Caco-2 (cell line): ENCODE measurements at regions not wholly inside any gene's neighbourhood (a gene's known extent, or its start where the extent isn't known, plus 50 kb on each side); places are given as distances from the start of the nearest gene placed in this dataset.

Experiments
- BruUV-seq: library from RNA; stranded (reverse); fragments of 400-500 nt; replicated peaks from 2 replicates; lab custom pipeline; 2021; lab: Mats Ljungman, UMichigan
- CTCF ChIA-PET: fragments of 300-600 bp; sonication (Branson Sonifier 250); formaldehyde crosslinking; loops from one replicate; lab custom pipeline; 2022; ENCODE audit warnings: antibody characterized with exemption; lab: Charles Lee
- POLR2A ChIA-PET: fragments of 300-600 bp; sonication (Branson Sonifier 250); formaldehyde crosslinking; loops from one replicate; lab custom pipeline; 2022; ENCODE audit warnings: antibody characterized with exemption; lab: Charles Lee
- DNase-seq, 2 experiments: peaks; one replicate each; pipeline versions ENCODE4 v3.0.0 to v3.0.0-alpha.2; 2020 to 2022
- H3K27me3 ChIP-seq: replicated peaks from 2 replicates; pipeline ENCODE4 v1.6.0; 2011; ENCODE audit warnings: low read length; ENCODE audit not compliant: control insufficient read depth, insufficient read depth
- H3K36me3 ChIP-seq: 2 replicates; pipeline ENCODE4 v1.5.1; 2011; ENCODE audit warnings: low read length; ENCODE audit not compliant: control insufficient read depth, insufficient read depth
- H3K4me1 ChIP-seq: fragments of 250-450 bp; sonication (Bioruptor Pico); 2 replicates; pipeline ENCODE4 v1.5.1; 2020; ENCODE audit warnings: mild to moderate bottlenecking
- H3K4me3 ChIP-seq: 2 replicates; pipeline ENCODE4 v1.5.1; 2011; ENCODE audit warnings: low read depth, mild to moderate bottlenecking, control low read depth, low read length
- H3K9me3 ChIP-seq: fragments of 250-450 bp; sonication (Bioruptor Pico); 2 replicates; pipeline ENCODE4 v1.5.1; 2020; ENCODE audit warnings: mild to moderate bottlenecking, moderate library complexity
- H3K27ac Mint-ChIP-seq: one replicate; pipeline ENCODE4 v1.8.0; 2022; ENCODE audit warnings: mixed read lengths; ENCODE audit not compliant: unreplicated experiment
- H3K27me3 Mint-ChIP-seq: one replicate; pipeline ENCODE4 v1.8.0; 2022; ENCODE audit warnings: mixed read lengths; ENCODE audit not compliant: insufficient read depth, unreplicated experiment
- H3K36me3 Mint-ChIP-seq: one replicate; pipeline ENCODE4 v1.8.0; 2022; ENCODE audit warnings: mild to moderate bottlenecking, mixed read lengths; ENCODE audit not compliant: insufficient read depth, unreplicated experiment
- H3K4me1 Mint-ChIP-seq: one replicate; pipeline ENCODE4 v1.8.0; 2022; ENCODE audit warnings: low read depth, mixed read lengths; ENCODE audit not compliant: unreplicated experiment
- H3K4me3 Mint-ChIP-seq: one replicate; pipeline ENCODE4 v1.8.0; 2022; ENCODE audit warnings: mild to moderate bottlenecking, moderate library complexity, mixed read lengths; ENCODE audit not compliant: unreplicated experiment
- H3K9me3 Mint-ChIP-seq: one replicate; pipeline ENCODE4 v1.8.0; 2022; ENCODE audit warnings: mixed read lengths; ENCODE audit not compliant: unreplicated experiment
- CTCF ChIP-seq, 2 experiments: fragments of 200-600 bp in 1 of 2; IDR thresholded peaks; 1 replicate in 1 of 2; 2 replicates in 1 of 2; pipeline versions ENCODE4 v1.5.1 to v1.8.0; 2011 to 2022; ENCODE audit warnings: antibody characterized with exemption in 1 of 2, control low read depth in 1 of 2, inconsistent platforms in 1 of 2, low read depth in 1 of 2, low read length in 1 of 2, mild to moderate bottlenecking in 1 of 2, moderate library complexity in 1 of 2; ENCODE audit not compliant: insufficient read depth in 1 of 2, severe bottlenecking in 1 of 2, unreplicated experiment in 1 of 2
- intact Hi-C: fragments of 100-400 bp; cut with micrococcal nuclease; formaldehyde crosslinking; loops from one replicate; pipeline ENCODE4 v1.10.0; 2022; ENCODE audit not compliant: unreplicated experiment

DNA sequence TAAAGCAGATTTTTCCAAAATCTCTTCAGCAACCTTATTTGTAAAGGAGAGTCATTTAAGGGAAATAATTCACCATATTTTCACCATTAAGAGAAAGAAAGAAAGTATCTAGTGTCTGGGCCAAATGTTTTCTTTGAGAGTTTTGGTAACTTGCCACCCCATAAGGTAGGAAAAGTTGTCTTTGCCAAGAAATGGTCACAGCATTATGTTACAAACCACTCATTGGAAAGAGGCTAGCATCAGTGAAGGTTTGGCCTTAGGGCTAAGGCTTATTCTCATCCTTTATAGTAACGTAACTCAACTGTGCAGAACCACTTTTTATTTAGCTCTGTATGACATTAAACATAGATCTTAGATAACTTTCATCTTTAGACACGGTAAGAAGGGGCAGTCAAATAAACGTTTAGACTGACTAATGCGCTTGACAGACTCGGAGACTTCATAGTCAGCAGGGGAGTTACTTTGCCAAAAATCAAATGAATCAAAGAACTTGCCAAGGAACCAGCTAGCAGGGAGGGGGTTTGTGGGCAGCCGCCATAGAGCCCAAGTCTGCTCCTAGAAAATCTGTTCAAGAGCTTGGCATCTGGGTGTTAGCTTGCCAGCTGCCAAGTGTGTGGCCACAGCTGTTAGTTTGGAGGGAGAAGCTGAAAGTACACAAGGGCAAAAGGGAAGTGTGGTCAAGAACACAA, 182.8 kb upstream of the GRID2 start:
- intact Hi-C loops, result no loop called here
- TF ChIP-seq CTCF (IDR thresholded peaks at IDR 0.05; ENCODE audit: insufficient read depth in 1 of 2, low read depth in 1 of 2, low read length in 1 of 2, severe bottlenecking in 1 of 2, unreplicated experiment in 1 of 2), result no peak
- Mint-ChIP-seq H3K27ac (no peak overlapping the region), H3K36me3 (no peaks in the 10 kb centered on the region), H3K9me3 (no peaks in the 10 kb centered on the region), H3K4me3 (no peak overlapping the region), H3K4me1 (no peaks in the 10 kb centered on the region), H3K27me3 (no peaks in the 10 kb centered on the region)
- Histone ChIP-seq H3K4me1 (no peaks in the 10 kb centered on the region), H3K27me3 (no peaks in the 10 kb centered on the region), H3K36me3 (no peaks in the 10 kb centered on the region), H3K9me3 (no peaks in the 10 kb centered on the region), H3K4me3 (no peak overlapping the region)
- POLR2A ChIA-PET, result no interaction called here
- CTCF ChIA-PET, result no interaction called here
- DNase-seq, result no peak
- no TSS peak for BruUV-seq

GRCh38 chr4:92122911-92123310, 180.9 kb upstream of the GRID2 start:
- Mint-ChIP-seq H3K4me3 (no peak overlapping the region), H3K9me3 (no peaks in the 10 kb centered on the region), H3K27ac (no peak overlapping the region), H3K4me1 (no peaks in the 10 kb centered on the region), H3K27me3 (no peaks in the 10 kb centered on the region), H3K36me3 (no peaks in the 10 kb centered on the region)
- Histone ChIP-seq H3K4me3 (no peak overlapping the region), H3K4me1 (no peaks in the 10 kb centered on the region), H3K27me3 (no peaks in the 10 kb centered on the region), H3K9me3 (no peaks in the 10 kb centered on the region), H3K36me3 (no peaks in the 10 kb centered on the region)
- POLR2A ChIA-PET, result no interaction called here
- no peak for TF ChIP-seq CTCF (IDR thresholded peaks at IDR 0.05; ENCODE audit: insufficient read depth in 1 of 2, low read depth in 1 of 2, low read length in 1 of 2, severe bottlenecking in 1 of 2, unreplicated experiment in 1 of 2)
- DNase-seq, result no peak
- BruUV-seq, result no TSS peak
- CTCF ChIA-PET, result no interaction called here
- intact Hi-C loops, result no loop called here

GRCh38 chr4:92128676-92129075, 175.1 kb upstream of the GRID2 start:
- no peak overlapping the region for H3K4me3 ChIP-seq
- BruUV-seq, result no TSS peak
- POLR2A ChIA-PET, result no interaction called here
- H3K27ac Mint-ChIP-seq, result no peak overlapping the region
- no peaks in the 10 kb centered on the region for H3K36me3 Mint-ChIP-seq
- no peaks in the 10 kb centered on the region for H3K4me1 ChIP-seq
- no peak for TF ChIP-seq CTCF (IDR thresholded peaks at IDR 0.05; ENCODE audit: insufficient read depth in 1 of 2, low read depth in 1 of 2, low read length in 1 of 2, severe bottlenecking in 1 of 2, unreplicated experiment in 1 of 2)
- no peaks in the 10 kb centered on the region for H3K9me3 ChIP-seq
- intact Hi-C loops, result no loop called here
- no peaks in the 10 kb centered on the region for H3K36me3 ChIP-seq
- no peak for DNase-seq
- no peaks in the 10 kb centered on the region for H3K4me1 Mint-ChIP-seq
- peaks cover 31% of the 10 kb centered on the region for H3K9me3 Mint-ChIP-seq
- H3K27me3 ChIP-seq, result no peaks in the 10 kb centered on the region
- no peak overlapping the region for H3K4me3 Mint-ChIP-seq
- CTCF ChIA-PET, result no interaction called here
- H3K27me3 Mint-ChIP-seq, result no peaks in the 10 kb centered on the region
